ENCODE measurements at regions not wholly inside any gene's neighbourhood (a gene's known extent, or its start where the extent isn't known, plus 50 kb on each side); places are given as distances from the start of the nearest gene placed in this dataset.

GRCh38 chr4:117692538-117692937, 341.7 kb upstream of the NDST3 start:
- no peak overlapping the region for H3K18ac ChIP-seq (ENCODE audit: insufficient read length, low read depth, low read length)
- H2AFZ ChIP-seq (ENCODE audit: low read length), result no peak overlapping the region
- no CpG with 5 or more reads among the region's 1 CpG for WGBS (ENCODE audit: extremely low coverage, insufficient read length, low lambda C conversion rate)
- H3K4me1 ChIP-seq (ENCODE audit: insufficient read depth, low read length), result no peaks in the 10 kb centered on the region
- Mint-ChIP-seq H3K4me1 (no peaks in the 10 kb centered on the region), H3K9me3 (no peaks in the 10 kb centered on the region), H3K27me3 (ENCODE audit: low read depth) (no peaks in the 10 kb centered on the region), H3K27ac (peak overlapping the region in 1 of 3 experiments; percentile 74; a peak in 1 of 7 replicates), H3K4me3 (no peak overlapping the region), H3K36me3 (ENCODE audit: insufficient read depth in 1 of 3, low read depth in 3 of 3) (no peaks in the 10 kb centered on the region; a peak in 1 of 7 replicates)
- H3K56ac ChIP-seq (ENCODE audit: insufficient read length, low read depth, low read length), result no peak overlapping the region
- H4K20me1 ChIP-seq (ENCODE audit: control insufficient read depth, insufficient read depth, insufficient read length), result no peaks in the 10 kb centered on the region
- no peak for DNase-seq
- no peak overlapping the region for H3K23ac ChIP-seq (ENCODE audit: insufficient read length, low read depth, low read length)
- H4K8ac ChIP-seq (replicated peaks; ENCODE audit: insufficient read length, low read depth, low read length), result no peak overlapping the region
- H2BK12ac ChIP-seq (ENCODE audit: insufficient read length, low read depth, low read length), result no peak overlapping the region
- H3K27ac ChIP-seq (ENCODE audit: insufficient read length, low read depth, low read length), result no peak overlapping the region
- H3K4me2 ChIP-seq (ENCODE audit: insufficient read depth, insufficient read length, low read length), result no peak overlapping the region
- TF ChIP-seq, protein P1, sequence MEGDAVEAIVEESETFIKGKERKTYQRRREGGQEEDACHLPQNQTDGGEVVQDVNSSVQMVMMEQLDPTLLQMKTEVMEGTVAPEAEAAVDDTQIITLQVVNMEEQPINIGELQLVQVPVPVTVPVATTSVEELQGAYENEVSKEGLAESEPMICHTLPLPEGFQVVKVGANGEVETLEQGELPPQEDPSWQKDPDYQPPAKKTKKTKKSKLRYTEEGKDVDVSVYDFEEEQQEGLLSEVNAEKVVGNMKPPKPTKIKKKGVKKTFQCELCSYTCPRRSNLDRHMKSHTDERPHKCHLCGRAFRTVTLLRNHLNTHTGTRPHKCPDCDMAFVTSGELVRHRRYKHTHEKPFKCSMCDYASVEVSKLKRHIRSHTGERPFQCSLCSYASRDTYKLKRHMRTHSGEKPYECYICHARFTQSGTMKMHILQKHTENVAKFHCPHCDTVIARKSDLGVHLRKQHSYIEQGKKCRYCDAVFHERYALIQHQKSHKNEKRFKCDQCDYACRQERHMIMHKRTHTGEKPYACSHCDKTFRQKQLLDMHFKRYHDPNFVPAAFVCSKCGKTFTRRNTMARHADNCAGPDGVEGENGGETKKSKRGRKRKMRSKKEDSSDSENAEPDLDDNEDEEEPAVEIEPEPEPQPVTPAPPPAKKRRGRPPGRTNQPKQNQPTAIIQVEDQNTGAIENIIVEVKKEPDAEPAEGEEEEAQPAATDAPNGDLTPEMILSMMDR (conservative IDR thresholded peaks at IDR 0.05), result no peak
- no peak overlapping the region for H3K9ac ChIP-seq (ENCODE audit: extremely low read depth, insufficient read length, low read length)
- no peak overlapping the region for H4K5ac ChIP-seq (ENCODE audit: insufficient read length, low read depth, low read length)
- H2BK20ac ChIP-seq (ENCODE audit: low read depth, low read length, poor library complexity, severe bottlenecking), result no peak overlapping the region
- no peak overlapping the region for H2BK15ac ChIP-seq (ENCODE audit: low read depth, low read length)
- no peak overlapping the region for H2AK5ac ChIP-seq (ENCODE audit: insufficient read length, low read length)
- no peak overlapping the region for H2BK5ac ChIP-seq (ENCODE audit: insufficient read length, low read length)
- no peak overlapping the region for H2BK120ac ChIP-seq (ENCODE audit: low read depth, low read length, poor library complexity, severe bottlenecking)
- no peak overlapping the region for H3K14ac ChIP-seq (ENCODE audit: insufficient read depth, low read length)
- no peaks in the 10 kb centered on the region for H3K23me2 ChIP-seq (ENCODE audit: insufficient read length, low read depth, low read length, poor library complexity, severe bottlenecking)
- H3T11ph ChIP-seq (ENCODE audit: low read length), result no peak overlapping the region
- H3K79me1 ChIP-seq (ENCODE audit: insufficient read depth, low read depth, low read length, poor library complexity, severe bottlenecking), result no peaks in the 10 kb centered on the region
- H3K4ac ChIP-seq (ENCODE audit: low read depth, low read length), result no peak overlapping the region
- no peaks in the 10 kb centered on the region for H3K9me3 ChIP-seq (ENCODE audit: control insufficient read depth, low read depth, low read length)
- no peak overlapping the region for H4K91ac ChIP-seq (ENCODE audit: insufficient read length, low read depth, low read length)
- H3K27me3 ChIP-seq (ENCODE audit: insufficient read depth, low read length), result no peaks in the 10 kb centered on the region
- H3K79me2 ChIP-seq (ENCODE audit: insufficient read depth, low read length), result no peaks in the 10 kb centered on the region

Measured in H9 (cell line).